C4-2B (cell line): ENCODE measurements at regions not wholly inside any gene's neighbourhood (a gene's known extent, or its start where the extent isn't known, plus 50 kb on each side); places are given as distances from the start of the nearest gene placed in this dataset.

ENCODE experiments used
- CTCF ChIP-seq: fragments of 450-650 bp; conservative IDR thresholded peaks from 2 replicates; pipeline ENCODE4 v1.5.1; 2017; ENCODE audit warnings: mild to moderate bottlenecking
- ZFX ChIP-seq: fragments of 450-650 bp; IDR thresholded peaks from 2 replicates; pipeline ENCODE4 v1.6.1; 2017

GRCh38 chr11:43242401-43242800 is 69.4 kb upstream of the API5 start:
- TF ChIP-seq CTCF (no peak), ZFX (no peak)
